ENCODE measurements at regions not wholly inside any gene's neighbourhood (a gene's known extent, or its start where the extent isn't known, plus 50 kb on each side); places are given as distances from the start of the nearest gene placed in this dataset.

GRCh38 chr13:74586847-74587246, 452.6 kb upstream of the KLF12 start:
- TF ChIP-seq, protein P1, sequence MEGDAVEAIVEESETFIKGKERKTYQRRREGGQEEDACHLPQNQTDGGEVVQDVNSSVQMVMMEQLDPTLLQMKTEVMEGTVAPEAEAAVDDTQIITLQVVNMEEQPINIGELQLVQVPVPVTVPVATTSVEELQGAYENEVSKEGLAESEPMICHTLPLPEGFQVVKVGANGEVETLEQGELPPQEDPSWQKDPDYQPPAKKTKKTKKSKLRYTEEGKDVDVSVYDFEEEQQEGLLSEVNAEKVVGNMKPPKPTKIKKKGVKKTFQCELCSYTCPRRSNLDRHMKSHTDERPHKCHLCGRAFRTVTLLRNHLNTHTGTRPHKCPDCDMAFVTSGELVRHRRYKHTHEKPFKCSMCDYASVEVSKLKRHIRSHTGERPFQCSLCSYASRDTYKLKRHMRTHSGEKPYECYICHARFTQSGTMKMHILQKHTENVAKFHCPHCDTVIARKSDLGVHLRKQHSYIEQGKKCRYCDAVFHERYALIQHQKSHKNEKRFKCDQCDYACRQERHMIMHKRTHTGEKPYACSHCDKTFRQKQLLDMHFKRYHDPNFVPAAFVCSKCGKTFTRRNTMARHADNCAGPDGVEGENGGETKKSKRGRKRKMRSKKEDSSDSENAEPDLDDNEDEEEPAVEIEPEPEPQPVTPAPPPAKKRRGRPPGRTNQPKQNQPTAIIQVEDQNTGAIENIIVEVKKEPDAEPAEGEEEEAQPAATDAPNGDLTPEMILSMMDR (IDR thresholded peaks at IDR 0.05; ENCODE audit: low read length) = no peak
- no peak for TF ChIP-seq EZH2 (IDR thresholded peaks at IDR 0.05; ENCODE audit: borderline replicate concordance, low read length)

All from OCI-LY1 (cell line).